KMS-11 (cell line): ENCODE measurements at regions not wholly inside any gene's neighbourhood (a gene's known extent, or its start where the extent isn't known, plus 50 kb on each side); places are given as distances from the start of the nearest gene placed in this dataset.

Experiments
- H2AFZ ChIP-seq: fragments of 200-600 bp; sonication (generic); 2 replicates; pipeline ENCODE4 v1.6.1; 2016; ENCODE audit warnings: antibody characterized with exemption, mixed run types, low read depth
- H3K27ac ChIP-seq: fragments of 200-600 bp; sonication (generic); 2 replicates; pipeline ENCODE4 v1.6.1; 2016; ENCODE audit warnings: mild to moderate bottlenecking, mixed run types
- H3K27me3 ChIP-seq: fragments of 200-600 bp; sonication (generic); 2 replicates; pipeline ENCODE4 v1.6.1; 2017; ENCODE audit warnings: mild to moderate bottlenecking, low read depth, mixed run types, moderate library complexity; ENCODE audit not compliant: insufficient read depth
- H3K36me3 ChIP-seq: fragments of 200-600 bp; sonication (generic); 2 replicates; pipeline ENCODE4 v1.6.1; 2017; ENCODE audit warnings: mild to moderate bottlenecking, mixed run types; ENCODE audit not compliant: insufficient read depth
- H3K4me1 ChIP-seq: fragments of 200-600 bp; sonication (generic); 2 replicates; pipeline ENCODE4 v1.6.1; 2016; ENCODE audit warnings: mild to moderate bottlenecking, low read depth, mixed run types; ENCODE audit not compliant: poor library complexity, severe bottlenecking
- H3K4me2 ChIP-seq: fragments of 200-600 bp; sonication (generic); 2 replicates; pipeline ENCODE4 v1.7.0; 2016; ENCODE audit warnings: mild to moderate bottlenecking, mixed run types
- H3K4me3 ChIP-seq: fragments of 200-600 bp; sonication (generic); IDR thresholded peaks from 2 replicates; pipeline ENCODE4 v1.6.1; 2017; ENCODE audit warnings: low read depth, low read length, mixed read lengths; ENCODE audit not compliant: insufficient read depth
- H3K79me2 ChIP-seq: fragments of 200-600 bp; sonication (generic); 2 replicates; pipeline ENCODE4 v1.6.1; 2016; ENCODE audit warnings: low read depth, mixed run types; ENCODE audit not compliant: insufficient read depth
- H3K9ac ChIP-seq: fragments of 200-600 bp; sonication (generic); 2 replicates; pipeline ENCODE4 v1.6.1; 2016; ENCODE audit warnings: mild to moderate bottlenecking, mixed run types
- H4K20me1 ChIP-seq: fragments of 200-600 bp; sonication (generic); 2 replicates; pipeline ENCODE4 v1.6.1; 2016; ENCODE audit warnings: mild to moderate bottlenecking, mixed run types; ENCODE audit not compliant: insufficient read depth
- CTCF ChIP-seq: fragments of 200-600 bp; sonication (generic); conservative IDR thresholded peaks from 2 replicates; pipeline ENCODE4 v1.6.1; 2017; ENCODE audit warnings: low read depth, mild to moderate bottlenecking, antibody characterized with exemption, low read length, moderate library complexity, mixed read lengths

GRCh38 chr12:19947344-19947743 lies 421.0 kb upstream of the PDE3A start:
- H2AFZ ChIP-seq: no peak overlapping the region
- no peak overlapping the region for H3K9ac ChIP-seq
- H3K36me3 ChIP-seq: no peaks in the 10 kb centered on the region
- no peak overlapping the region for H3K27ac ChIP-seq
- H3K27me3 ChIP-seq: no peaks in the 10 kb centered on the region
- no peaks in the 10 kb centered on the region for H3K4me1 ChIP-seq
- no peaks in the 10 kb centered on the region for H4K20me1 ChIP-seq
- H3K4me2 ChIP-seq: no peak overlapping the region
- no peaks in the 10 kb centered on the region for H3K79me2 ChIP-seq
- no peak for TF ChIP-seq CTCF
- H3K4me3 ChIP-seq: no peak overlapping the region

GRCh38 chr12:19951664-19952063 lies 416.7 kb upstream of the PDE3A start:
- Histone ChIP-seq H2AFZ (no peak overlapping the region), H3K79me2 (no peaks in the 10 kb centered on the region), H4K20me1 (no peaks in the 10 kb centered on the region), H3K4me1 (no peaks in the 10 kb centered on the region), H3K27ac (no peak overlapping the region), H3K36me3 (no peaks in the 10 kb centered on the region), H3K4me2 (no peak overlapping the region), H3K4me3 (no peak overlapping the region), H3K27me3 (no peaks in the 10 kb centered on the region), H3K9ac (no peak overlapping the region)
- no peak for TF ChIP-seq CTCF

- H3K79me2 ChIP-seq: no peaks in the 10 kb centered on the region
- H3K36me3 ChIP-seq: no peaks in the 10 kb centered on the region
- H2AFZ ChIP-seq: no peak overlapping the region
- H4K20me1 ChIP-seq: no peaks in the 10 kb centered on the region
- no peak overlapping the region for H3K27ac ChIP-seq
- no peak overlapping the region for H3K9ac ChIP-seq
- no peak overlapping the region for H3K4me3 ChIP-seq
- H3K4me2 ChIP-seq: no peak overlapping the region
- no peaks in the 10 kb centered on the region for H3K27me3 ChIP-seq
- H3K4me1 ChIP-seq: no peaks in the 10 kb centered on the region
- TF ChIP-seq CTCF: no peak
Observed at GRCh38 chr12:19953734-19954133, 414.6 kb upstream of the PDE3A start.

GRCh38 chr12:19954163-19954562 lies 414.2 kb upstream of the PDE3A start:
- no peaks in the 10 kb centered on the region for H3K4me1 ChIP-seq
- no peaks in the 10 kb centered on the region for H4K20me1 ChIP-seq
- no peak overlapping the region for H2AFZ ChIP-seq
- no peak overlapping the region for H3K9ac ChIP-seq
- H3K4me2 ChIP-seq: no peak overlapping the region
- H3K27ac ChIP-seq: no peak overlapping the region
- H3K36me3 ChIP-seq: no peaks in the 10 kb centered on the region
- no peak for TF ChIP-seq CTCF
- H3K27me3 ChIP-seq: no peaks in the 10 kb centered on the region
- no peak overlapping the region for H3K4me3 ChIP-seq
- no peaks in the 10 kb centered on the region for H3K79me2 ChIP-seq
